ENCODE measurements at regions not wholly inside any gene's neighbourhood (a gene's known extent, or its start where the extent isn't known, plus 50 kb on each side); places are given as distances from the start of the nearest gene placed in this dataset.

DNA sequence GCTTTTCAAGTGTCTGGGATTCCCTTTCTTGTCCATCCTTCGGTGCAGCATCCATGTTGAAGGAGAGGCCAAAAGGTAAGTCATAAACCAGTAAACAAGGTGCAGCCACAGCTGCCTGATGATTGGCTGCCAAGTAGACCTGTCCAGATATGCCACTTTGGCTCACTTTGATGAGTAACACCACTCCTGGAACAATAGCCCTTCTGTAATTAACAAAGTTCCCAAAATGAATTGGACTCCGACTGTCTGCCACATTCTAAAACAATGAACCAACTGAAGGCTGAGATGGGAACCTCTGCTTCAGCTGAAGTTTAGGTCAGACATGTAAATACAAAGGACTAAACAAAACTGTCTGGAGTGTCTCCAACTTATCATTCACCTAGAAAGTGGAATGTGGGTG, 82.2 kb upstream of the LGALSL start:
- no peak for DNase-seq

GRCh38 chr2:64374686-64375085, 79.3 kb upstream of the LGALSL start:
- DNase-seq: no peak

DNA sequence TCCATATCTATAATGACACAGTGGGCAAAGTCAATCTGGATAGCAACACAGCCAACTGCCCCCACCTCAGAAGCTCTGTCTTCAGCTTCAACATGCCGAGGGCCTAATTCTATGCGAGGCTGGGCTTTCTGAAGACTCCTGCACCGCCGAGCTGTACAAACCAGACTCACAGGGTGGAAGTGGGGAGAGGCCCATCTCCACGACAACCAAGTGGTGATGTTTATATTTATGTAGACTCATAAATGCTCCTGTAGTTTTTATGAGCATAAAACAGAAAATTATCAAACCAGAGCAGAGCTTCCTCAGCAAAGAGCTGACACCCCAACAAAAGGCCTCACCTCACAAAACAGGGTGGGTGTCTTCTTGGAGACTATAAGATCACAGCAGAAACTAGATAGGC, 77.0 kb upstream of the LGALSL start:
- no peak for DNase-seq

GRCh38 chr2:64379186-64379585, 74.8 kb upstream of the LGALSL start:
- DNase-seq: no peak

DNA sequence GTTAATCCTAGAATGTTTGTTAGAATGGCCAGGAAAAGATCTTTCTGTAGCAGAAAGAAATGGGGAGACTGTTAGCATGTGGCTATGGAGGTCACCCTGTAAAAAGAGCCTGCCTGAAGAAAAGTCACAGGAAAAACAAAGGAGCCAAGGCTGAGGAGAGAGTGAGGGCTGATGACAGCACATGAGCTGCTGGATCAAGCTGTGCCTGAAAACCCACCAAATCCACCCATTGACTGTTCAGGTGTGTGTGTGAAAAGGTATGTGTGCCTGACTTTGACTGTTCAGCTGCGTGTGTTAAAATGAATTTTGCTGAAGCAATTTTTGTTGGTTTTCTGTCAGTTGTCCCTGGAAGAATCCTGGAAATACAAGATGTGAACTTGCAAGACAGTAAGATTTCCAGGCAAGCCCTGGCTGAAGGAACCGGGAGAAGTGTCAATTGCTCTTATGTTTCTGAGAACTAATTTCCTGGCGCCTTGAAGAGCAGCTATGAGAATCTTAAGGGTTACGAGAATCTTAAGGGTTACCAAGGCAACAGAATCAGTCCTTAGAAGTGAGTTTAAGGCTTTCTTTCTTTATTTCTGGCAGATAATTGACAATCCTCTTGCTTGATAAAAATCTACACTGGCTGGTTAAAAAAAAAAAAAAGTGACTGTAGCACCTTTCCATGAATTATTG, 73.0 kb upstream of the LGALSL start:
- DNase-seq: no peak

- no peak for DNase-seq
Observed at GRCh38 chr2:64383016-64383591, 70.9 kb upstream of the LGALSL start.

GRCh38 chr2:64383881-64384280, 70.1 kb upstream of the LGALSL start:
- no peak for DNase-seq

GRCh38 chr2:64386676-64387075, 67.3 kb upstream of the LGALSL start:
- no peak for DNase-seq

DNA sequence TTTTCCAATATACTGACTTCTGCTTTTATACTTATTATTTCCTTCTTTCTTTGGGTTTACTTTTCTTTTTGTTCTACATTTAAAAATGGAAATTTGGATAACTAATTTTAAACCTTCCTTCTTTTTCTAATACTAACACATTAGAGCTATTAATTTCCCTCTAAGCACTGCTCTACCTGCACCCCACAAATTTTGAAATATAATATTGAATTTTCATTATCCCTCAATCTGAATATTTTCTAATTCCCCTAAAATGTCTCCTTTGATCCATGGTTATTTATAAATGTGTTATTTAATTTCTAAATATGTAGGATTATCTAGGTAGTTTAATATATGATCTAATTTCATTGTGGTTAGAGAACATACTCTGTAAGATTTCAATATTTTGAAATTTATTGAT, 63.4 kb upstream of the LGALSL start:
- DNase-seq: no peak

DNA sequence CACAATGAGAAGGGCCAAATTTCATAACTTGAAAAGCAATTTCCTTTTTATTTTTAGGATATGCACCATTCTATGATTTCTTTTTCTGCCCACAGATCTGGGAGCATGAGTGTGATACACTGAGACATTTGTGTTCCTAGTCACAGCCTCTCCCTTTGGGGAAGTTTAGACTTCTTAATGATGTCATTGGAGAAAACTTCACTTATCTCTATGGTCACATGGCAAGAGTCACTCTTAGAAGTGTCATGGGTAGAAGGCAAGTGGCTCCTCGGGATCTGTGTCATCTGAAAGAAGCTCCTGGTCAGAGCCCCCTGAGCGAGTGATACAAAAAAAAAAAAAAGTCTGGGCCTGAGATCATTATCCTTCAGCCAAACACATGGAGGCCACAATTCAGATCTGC, 62.5 kb upstream of the LGALSL start:
- DNase-seq: peak; percentile 19

DNA sequence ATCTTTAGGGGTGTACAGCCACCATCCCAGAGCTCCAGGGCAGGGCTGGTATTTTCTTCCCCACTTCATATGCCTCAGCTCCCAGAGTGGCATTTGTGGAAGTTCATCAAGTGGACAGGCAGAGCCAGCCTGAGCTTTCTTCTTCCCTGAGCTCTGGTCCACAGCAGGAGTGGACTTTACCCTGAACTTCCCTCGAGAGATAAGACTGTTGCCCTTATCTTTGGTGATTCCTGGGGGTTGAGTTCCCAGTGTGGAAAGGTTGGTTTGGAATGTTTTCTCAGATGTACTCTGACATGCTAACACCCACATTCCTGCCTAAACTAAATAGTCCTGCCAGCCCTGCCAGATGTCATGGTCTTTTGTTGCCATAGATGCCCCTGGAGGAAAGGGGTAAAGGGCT, 62.0 kb upstream of the LGALSL start:
- no peak for DNase-seq

GRCh38 chr2:64392529-64392928, 61.4 kb upstream of the LGALSL start:
- no peak for DNase-seq

- no peak for DNase-seq
Observed at GRCh38 chr2:64393383-64394010, 60.5 kb upstream of the LGALSL start.

- DNase-seq: no peak
Observed at GRCh38 chr2:64394153-64394552, 59.8 kb upstream of the LGALSL start.

DNA sequence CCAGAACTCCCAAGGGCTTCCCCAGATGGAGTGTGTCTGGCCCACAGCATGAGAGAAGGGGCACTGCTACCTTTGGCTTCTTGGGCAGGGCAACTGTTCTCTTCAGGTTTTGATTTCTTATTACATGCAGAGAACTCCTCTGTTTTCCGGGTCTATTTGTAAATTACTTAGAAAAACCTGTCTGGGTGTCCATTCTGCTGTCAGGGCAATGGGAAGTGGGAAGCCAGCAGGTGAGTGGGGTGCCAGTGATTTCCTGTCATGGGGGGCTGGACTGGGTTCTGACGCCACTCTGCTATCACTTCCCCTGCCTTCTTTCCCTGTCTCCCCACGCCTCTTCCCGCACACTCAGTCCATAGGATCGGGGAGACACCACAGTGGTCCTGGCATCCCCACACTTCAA, 58.0 kb upstream of the LGALSL start:
- no peak for DNase-seq

DNA sequence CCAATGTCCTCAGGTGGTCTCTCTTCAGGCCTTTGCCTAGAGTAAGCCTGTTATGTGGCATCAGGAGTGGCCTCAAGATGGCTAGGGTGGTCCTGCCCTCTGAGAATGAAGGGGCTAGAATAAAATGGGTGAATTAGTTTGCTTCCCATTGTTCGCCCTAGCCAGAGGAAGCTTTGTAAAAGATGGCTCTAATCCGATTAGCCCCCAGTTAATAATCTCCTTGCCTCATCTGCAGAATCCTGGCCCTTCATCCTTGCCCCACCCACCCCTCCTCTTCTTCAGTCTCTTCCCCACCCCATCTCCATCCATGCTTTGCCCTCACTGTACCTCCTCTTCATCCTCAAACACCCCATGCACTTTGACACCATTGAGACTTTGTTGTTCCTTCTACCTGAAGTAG, 57.4 kb upstream of the LGALSL start:
- no peak for DNase-seq

DNA sequence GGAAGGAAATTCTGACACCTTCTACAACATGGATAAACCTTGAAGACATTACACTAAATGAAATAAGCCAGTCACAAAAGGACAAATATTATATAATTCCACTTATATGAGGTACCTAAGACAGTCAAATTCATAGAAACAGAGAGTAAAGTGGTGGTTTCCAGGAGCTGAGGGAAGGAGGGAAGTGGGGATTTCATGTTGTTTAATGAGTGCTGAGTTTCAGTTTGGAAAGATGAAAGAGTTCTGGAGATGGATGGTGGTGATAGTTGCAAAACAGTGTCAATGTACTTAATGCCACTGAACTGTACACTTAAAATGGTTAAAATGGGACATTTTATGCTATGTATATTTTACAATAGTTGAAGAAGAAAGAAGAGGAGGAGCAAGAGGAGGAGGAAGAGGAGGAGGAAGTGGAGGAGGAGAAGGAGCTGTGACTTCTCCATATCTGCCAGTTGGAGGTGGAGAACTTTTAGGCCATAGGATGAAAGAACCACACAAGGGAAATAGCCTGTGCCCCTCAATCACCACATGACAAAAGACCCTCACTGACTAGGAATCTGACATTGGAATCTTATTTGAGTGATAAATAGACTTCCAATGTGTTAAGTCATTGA, 55.3 kb upstream of the LGALSL start:
- DNase-seq: no peak

GRCh38 chr2:64399521-64399920, 54.4 kb upstream of the LGALSL start:
- DNase-seq: no peak

DNA sequence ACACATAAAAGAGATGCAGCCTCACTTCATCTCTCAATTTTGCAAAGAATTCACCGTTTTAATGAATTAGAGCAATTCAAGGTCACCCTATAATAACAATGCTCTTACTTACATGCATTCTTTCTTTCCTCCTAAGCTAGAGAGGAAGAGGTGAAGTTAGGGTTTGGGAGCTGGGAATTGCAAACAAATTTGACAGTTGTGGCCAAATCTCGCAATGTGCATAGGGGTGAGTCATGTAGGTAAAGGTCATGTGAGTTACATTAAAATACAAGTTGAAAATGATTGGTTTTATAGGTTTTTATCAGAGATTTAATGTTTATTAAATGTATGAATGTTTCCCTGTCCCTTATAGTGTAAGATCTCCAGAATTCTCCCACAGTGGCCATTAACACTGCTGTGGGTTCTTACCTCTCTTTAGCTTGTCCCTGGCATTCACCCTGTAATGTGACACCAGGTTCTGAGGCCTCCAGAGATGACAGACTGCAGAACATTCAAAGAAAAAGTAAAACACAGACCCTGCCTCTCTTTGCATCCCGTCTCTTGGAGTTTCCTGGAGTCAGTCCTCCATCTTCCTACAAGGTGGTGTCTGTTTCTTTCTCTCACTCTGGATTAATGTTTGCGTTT, 53.7 kb upstream of the LGALSL start:
- no peak for DNase-seq

- no peak for DNase-seq
Observed at GRCh38 chr2:64400733-64401528, 53.0 kb upstream of the LGALSL start.

GRCh38 chr2:64401529-64401880, 52.5 kb upstream of the LGALSL start:
- no peak for DNase-seq

DNA sequence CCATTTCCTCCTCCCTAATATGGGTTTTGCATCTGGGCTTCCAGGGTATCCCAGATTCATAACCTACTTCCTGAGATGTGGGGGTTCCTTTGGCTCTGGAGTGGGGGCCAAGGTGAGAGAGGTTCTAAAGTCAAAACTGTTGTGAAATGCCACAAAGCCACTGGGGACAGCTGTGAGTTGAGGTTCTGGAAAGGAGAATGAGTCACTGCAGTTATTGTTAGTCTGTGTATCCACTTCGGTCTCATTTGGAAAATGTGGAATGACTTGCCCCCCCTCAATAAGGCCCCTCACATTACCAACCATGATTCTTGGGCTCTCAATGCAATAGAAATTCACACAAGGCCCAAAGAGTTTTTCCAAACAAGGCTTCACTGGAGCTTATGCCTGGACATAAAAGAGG, 51.1 kb upstream of the LGALSL start:
- peak; percentile 14 for DNase-seq

GRCh38 chr2:64403426-64403825, 50.5 kb upstream of the LGALSL start:
- no peak for DNase-seq
